Keratinocyte (primary cell): ENCODE measurements at regions not wholly inside any gene's neighbourhood (a gene's known extent, or its start where the extent isn't known, plus 50 kb on each side); places are given as distances from the start of the nearest gene placed in this dataset.

Source experiments
- DNase-seq: peaks from one replicate; pipeline ENCODE4 v3.0.0-alpha.2; 2011; ENCODE audit warnings: low read depth, missing footprints, low spot score
- FAIRE-seq: peaks from 2 replicates; lab custom pipeline; 2011; peaks lifted over from hg19 to GRCh38; lab: Jason Lieb, UNC
- H2AFZ ChIP-seq: 2 replicates; pipeline ENCODE4 v1.6.0; 2012; ENCODE audit warnings: low read length, control low read depth, inconsistent platforms; ENCODE audit not compliant: control insufficient read depth
- H3K27ac ChIP-seq: 2 replicates; pipeline ENCODE4 v1.5.1; 2011; ENCODE audit warnings: low read length; ENCODE audit not compliant: control insufficient read depth, insufficient read depth
- H3K27me3 ChIP-seq: 3 replicates; pipeline ENCODE4 v1.6.0; 2011; ENCODE audit warnings: low read length; ENCODE audit not compliant: control insufficient read depth, insufficient read depth; ENCODE audit errors: extremely low read depth
- H3K36me3 ChIP-seq, 2 experiments: 2 replicates in 1 of 2; 3 replicates in 1 of 2; pipeline ENCODE4 v1.5.1; 2011; ENCODE audit warnings: low read length in 2 of 2, mild to moderate bottlenecking in 1 of 2; ENCODE audit not compliant: control insufficient read depth in 2 of 2, insufficient read depth in 2 of 2; ENCODE audit errors: extremely low read depth in 1 of 2
- H3K4me1 ChIP-seq: 3 replicates; pipeline ENCODE4 v1.5.1; 2011; ENCODE audit warnings: low read length; ENCODE audit not compliant: control insufficient read depth, insufficient read depth; ENCODE audit errors: extremely low read depth
- H3K4me2 ChIP-seq: 3 replicates; pipeline ENCODE4 v1.6.0; 2011; ENCODE audit warnings: low read depth, low read length; ENCODE audit not compliant: control insufficient read depth, insufficient read depth; ENCODE audit errors: extremely low read depth
- H3K4me3 ChIP-seq, 3 experiments: fragments of 200-600 bp in 1 of 3; sonication (generic) in 1 of 3; 2 replicates in 2 of 3; 3 replicates in 1 of 3; pipeline ENCODE4 v1.5.1; 2011 to 2016; ENCODE audit warnings: low read length in 3 of 3, mild to moderate bottlenecking in 3 of 3, control low read depth in 2 of 3, inconsistent platforms in 1 of 3, low read depth in 1 of 3, mixed read lengths in 1 of 3, mixed run types in 1 of 3, moderate library complexity in 1 of 3; ENCODE audit not compliant: control insufficient read depth in 2 of 3, insufficient read depth in 2 of 3; ENCODE audit errors: extremely low read depth in 1 of 3
- H3K79me2 ChIP-seq: 2 replicates; pipeline ENCODE4 v1.6.0; 2012; ENCODE audit warnings: low read length; ENCODE audit not compliant: control insufficient read depth, insufficient read depth
- H3K9ac ChIP-seq: 3 replicates; pipeline ENCODE4 v1.6.0; 2011; ENCODE audit warnings: low read length; ENCODE audit not compliant: control insufficient read depth, insufficient read depth; ENCODE audit errors: extremely low read depth
- H3K9me1 ChIP-seq: 3 replicates; pipeline ENCODE4 v1.6.0; 2011; ENCODE audit warnings: low read length; ENCODE audit not compliant: control insufficient read depth, insufficient read depth; ENCODE audit errors: extremely low read depth
- H3K9me3 ChIP-seq: 2 replicates; pipeline ENCODE4 v1.5.1; 2012; ENCODE audit warnings: low read depth, low read length; ENCODE audit not compliant: control insufficient read depth
- H4K20me1 ChIP-seq: 3 replicates; pipeline ENCODE4 v1.6.0; 2011; ENCODE audit warnings: low read length; ENCODE audit not compliant: control insufficient read depth, insufficient read depth; ENCODE audit errors: extremely low read depth
- EZH2 ChIP-seq: IDR thresholded peaks from one replicate; pipeline ENCODE4 v1.6.1; 2012; ENCODE audit warnings: inconsistent platforms, mild to moderate bottlenecking, low read length, moderate library complexity
- dilution Hi-C: fragments of 300-500 bp; cut with MboI; formaldehyde crosslinking; loops from one replicate; pipeline ENCODE4 v1.7.0; 2020; ENCODE audit warnings: low sequenced_read_pairs; ENCODE audit not compliant: extremely low pct_ligation_motif_present
- TF ChIP-seq, protein P1 (sequence below), 3 experiments: IDR thresholded peaks in 1 of 3; conservative IDR thresholded peaks in 1 of 3; optimal IDR thresholded peaks in 1 of 3; 2 replicates in 2 of 3; 3 replicates in 1 of 3; pipeline versions ENCODE3 to v1.5.1; 2011; ENCODE audit warnings: low read length in 3 of 3, mild to moderate bottlenecking in 3 of 3, moderate library complexity in 2 of 3, control low read depth in 1 of 3, inconsistent platforms in 1 of 3; ENCODE audit not compliant: insufficient read depth in 2 of 3; ENCODE audit errors: extremely low read depth in 1 of 3

DNA sequence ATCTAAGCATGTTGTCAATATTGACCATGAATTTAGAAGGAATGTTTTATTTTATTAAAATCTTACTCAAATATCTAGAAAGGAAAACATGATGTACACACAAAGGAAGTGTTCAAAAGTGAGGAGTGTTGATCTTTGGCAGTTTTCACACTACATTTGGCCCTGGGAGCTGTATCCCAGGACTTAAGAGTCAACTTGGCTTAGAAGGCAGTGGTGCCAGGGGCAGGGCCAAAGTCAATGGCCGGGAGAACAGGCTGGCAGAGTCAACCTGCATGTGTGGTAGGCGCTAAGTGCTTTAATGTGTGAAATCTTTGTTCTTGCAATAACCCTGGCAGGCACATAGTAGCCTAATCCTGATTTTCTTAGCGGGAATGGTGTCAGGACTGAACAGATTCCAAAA is 228.4 kb downstream of the TENT4A start:
- dilution Hi-C loops: no loop called here
- Histone ChIP-seq H3K4me3 (no peak overlapping the region), H3K4me1 (no peaks in the 10 kb centered on the region), H3K27ac (no peak overlapping the region), H3K4me2 (no peak overlapping the region), H3K9me1 (no peaks in the 10 kb centered on the region), H3K9me3 (no peaks in the 10 kb centered on the region), H2AFZ (no peak overlapping the region), H3K27me3 (no peaks in the 10 kb centered on the region), H3K79me2 (no peaks in the 10 kb centered on the region), H3K36me3 (no peaks in the 10 kb centered on the region), H3K9ac (no peak overlapping the region), H4K20me1 (no peaks in the 10 kb centered on the region)
- no peak for FAIRE-seq
- DNase-seq: no peak
- TF ChIP-seq, protein P1, sequence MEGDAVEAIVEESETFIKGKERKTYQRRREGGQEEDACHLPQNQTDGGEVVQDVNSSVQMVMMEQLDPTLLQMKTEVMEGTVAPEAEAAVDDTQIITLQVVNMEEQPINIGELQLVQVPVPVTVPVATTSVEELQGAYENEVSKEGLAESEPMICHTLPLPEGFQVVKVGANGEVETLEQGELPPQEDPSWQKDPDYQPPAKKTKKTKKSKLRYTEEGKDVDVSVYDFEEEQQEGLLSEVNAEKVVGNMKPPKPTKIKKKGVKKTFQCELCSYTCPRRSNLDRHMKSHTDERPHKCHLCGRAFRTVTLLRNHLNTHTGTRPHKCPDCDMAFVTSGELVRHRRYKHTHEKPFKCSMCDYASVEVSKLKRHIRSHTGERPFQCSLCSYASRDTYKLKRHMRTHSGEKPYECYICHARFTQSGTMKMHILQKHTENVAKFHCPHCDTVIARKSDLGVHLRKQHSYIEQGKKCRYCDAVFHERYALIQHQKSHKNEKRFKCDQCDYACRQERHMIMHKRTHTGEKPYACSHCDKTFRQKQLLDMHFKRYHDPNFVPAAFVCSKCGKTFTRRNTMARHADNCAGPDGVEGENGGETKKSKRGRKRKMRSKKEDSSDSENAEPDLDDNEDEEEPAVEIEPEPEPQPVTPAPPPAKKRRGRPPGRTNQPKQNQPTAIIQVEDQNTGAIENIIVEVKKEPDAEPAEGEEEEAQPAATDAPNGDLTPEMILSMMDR (optimal IDR thresholded peaks at IDR 0.05 in 1 of 3, IDR thresholded peaks at IDR 0.05 in 1 of 3, conservative IDR thresholded peaks at IDR 0.05 in 1 of 3; ENCODE audit: extremely low read depth in 1 of 3, insufficient read depth in 2 of 3, low read length in 3 of 3): no peak
- no peak for TF ChIP-seq EZH2

DNA sequence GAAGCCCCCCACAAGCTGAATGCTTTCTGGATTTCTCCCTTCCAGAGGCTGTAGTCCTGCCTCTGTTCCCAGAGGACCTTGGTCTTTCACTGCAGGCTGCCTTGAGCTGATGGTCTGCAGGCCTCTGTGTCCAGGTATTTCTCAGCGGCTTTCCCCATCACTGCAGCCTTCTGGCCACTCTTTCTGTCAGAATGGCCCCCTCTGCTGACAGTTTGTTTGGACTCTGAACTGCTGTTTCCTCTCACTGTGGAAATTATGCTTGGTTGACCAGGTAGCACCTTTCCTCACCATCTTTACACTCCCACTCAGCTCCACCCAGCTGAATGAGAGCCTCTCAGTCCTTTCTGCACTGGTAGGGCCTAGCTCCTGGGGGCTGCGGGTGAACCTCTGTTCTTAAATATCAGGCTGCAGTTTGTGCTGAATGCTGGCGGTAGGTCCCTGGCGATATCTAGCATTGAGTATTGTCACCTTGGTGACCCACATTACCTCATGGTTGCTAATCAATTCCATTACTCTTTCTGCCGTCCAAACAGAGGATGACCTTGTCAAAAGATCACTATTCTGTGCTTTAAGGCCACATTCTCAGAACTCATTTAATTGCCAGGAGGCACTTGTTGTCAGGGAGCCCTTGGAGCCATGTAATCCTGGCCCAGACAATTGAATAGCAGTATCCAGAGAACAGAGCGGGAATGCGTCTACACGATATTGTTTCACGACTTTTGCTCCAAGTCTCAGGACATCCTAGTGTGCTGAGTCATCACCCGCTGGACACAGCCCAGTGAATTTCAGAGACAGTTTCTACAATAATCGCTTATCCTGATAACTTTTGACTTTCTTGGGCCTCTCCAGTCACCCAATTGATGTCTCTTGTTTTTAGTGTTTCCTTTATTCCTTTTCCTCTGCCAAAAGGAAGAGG is 230.2 kb downstream of the TENT4A start:
- no peaks in the 10 kb centered on the region for H4K20me1 ChIP-seq
- no peaks in the 10 kb centered on the region for H3K79me2 ChIP-seq
- H3K9me1 ChIP-seq: no peaks in the 10 kb centered on the region
- dilution Hi-C loops: no loop called here
- FAIRE-seq (no peak), DNase-seq (no peak)
- no peak overlapping the region for H2AFZ ChIP-seq
- no peak for TF ChIP-seq EZH2
- TF ChIP-seq, protein P1 (optimal IDR thresholded peaks at IDR 0.05 in 1 of 3, IDR thresholded peaks at IDR 0.05 in 1 of 3, conservative IDR thresholded peaks at IDR 0.05 in 1 of 3; ENCODE audit: extremely low read depth in 1 of 3, insufficient read depth in 2 of 3, low read length in 3 of 3): no peak
- H3K4me2 ChIP-seq: no peak overlapping the region
- no peaks in the 10 kb centered on the region for H3K4me1 ChIP-seq
- H3K27me3 ChIP-seq: no peaks in the 10 kb centered on the region
- H3K9me3 ChIP-seq: no peaks in the 10 kb centered on the region
- H3K27ac ChIP-seq: no peak overlapping the region
- H3K36me3 ChIP-seq: no peaks in the 10 kb centered on the region
- H3K4me3 ChIP-seq: no peak overlapping the region
- H3K9ac ChIP-seq: no peak overlapping the region
